B cell (primary cell): ENCODE measurements at regions not wholly inside any gene's neighbourhood (a gene's known extent, or its start where the extent isn't known, plus 50 kb on each side); places are given as distances from the start of the nearest gene placed in this dataset.

ENCODE experiments used
- ATAC-seq: fragments of 200-7000 bp; cut with Tn5 transposase; one replicate; pipeline ENCODE4 v1.10.0; 2021; ENCODE audit warnings: low read depth, mild to moderate bottlenecking, moderate number of reproducible peaks, moderate library complexity
- CTCF ChIA-PET: fragments of 350-600 bp; sonication (Branson Sonifier 250); formaldehyde crosslinking; loops from one replicate; lab custom pipeline; 2021; ENCODE audit warnings: antibody characterized with exemption, inconsistent platforms; lab: Charles Lee
- POLR2A ChIA-PET: fragments of 350-600 bp; sonication (Branson Sonifier 250); formaldehyde crosslinking; loops from one replicate; lab custom pipeline; 2021; ENCODE audit warnings: antibody characterized with exemption; lab: Charles Lee
- DNase-seq: peaks from one replicate; pipeline ENCODE4 v3.0.0; 2013
- H2AFZ ChIP-seq: 2 replicates; pipeline ENCODE4 v1.6.1; 2012; ENCODE audit warnings: mild to moderate bottlenecking, low read depth, low read length; ENCODE audit not compliant: insufficient read depth, poor library complexity, severe bottlenecking
- H3K27ac ChIP-seq, 2 donors: 1 replicate in 1 of 2; 2 replicates in 1 of 2; pipeline ENCODE4 v1.5.1; 2012 to 2013; ENCODE audit warnings: low read length in 2 of 2, mild to moderate bottlenecking in 2 of 2, moderate library complexity in 1 of 2
- H3K27me3 ChIP-seq, 4 experiments: fragments of 200-600 bp in 1 of 4; sonication (generic) in 1 of 4; replicated peaks in 1 of 4; 1 replicate in 2 of 4; 2 replicates in 2 of 4; pipeline versions ENCODE4 v1.6.1 to v1.7.0; 2013 to 2016; ENCODE audit warnings: low read length in 3 of 4, mild to moderate bottlenecking in 2 of 4, mixed read lengths in 1 of 4, moderate library complexity in 1 of 4; ENCODE audit not compliant: insufficient read depth in 4 of 4, control insufficient read depth in 3 of 4; ENCODE audit errors: control extremely low read depth in 1 of 4
- H3K36me3 ChIP-seq, 2 experiments: replicated peaks in 1 of 2; 1 replicate in 1 of 2; 2 replicates in 1 of 2; pipeline versions ENCODE4 v1.6.1 to v1.7.1; 2013; ENCODE audit warnings: low read length in 1 of 2; ENCODE audit not compliant: insufficient read depth in 2 of 2, control insufficient read depth in 1 of 2; ENCODE audit errors: control extremely low read depth in 1 of 2, extremely low read depth in 1 of 2
- H3K4me1 ChIP-seq, 2 donors: fragments of 200-600 bp in 1 of 2; sonication (generic) in 1 of 2; 1 replicate in 1 of 2; 2 replicates in 1 of 2; pipeline versions ENCODE4 v1.5.1 to v1.6.1; 2013 to 2017; ENCODE audit warnings: low read length in 2 of 2; ENCODE audit not compliant: control insufficient read depth in 2 of 2, insufficient read depth in 2 of 2
- H3K4me2 ChIP-seq: replicated peaks from 2 replicates; pipeline ENCODE3; 2012; ENCODE audit warnings: mild to moderate bottlenecking, low read depth, low read length; ENCODE audit not compliant: poor library complexity, severe bottlenecking
- H3K4me3 ChIP-seq, 5 experiments: fragments of 200-600 bp in 1 of 5; sonication (generic) in 1 of 5; 1 replicate in 3 of 5; 2 replicates in 2 of 5; pipeline versions ENCODE4 v1.5.1 to v1.7.0; 2011 to 2016; ENCODE audit warnings: low read length in 4 of 5, mild to moderate bottlenecking in 4 of 5, low read depth in 2 of 5, control low read depth in 1 of 5, moderate library complexity in 1 of 5; ENCODE audit not compliant: insufficient read depth in 1 of 5; ENCODE audit errors: control extremely low read depth in 1 of 5, extremely low read depth in 1 of 5
- H3K79me2 ChIP-seq: fragments of 200-600 bp; sonication (generic); one replicate; pipeline ENCODE4 v1.6.0; 2016; ENCODE audit warnings: low read length; ENCODE audit not compliant: control insufficient read depth, insufficient read depth
- H3K9ac ChIP-seq: fragments of 200-600 bp; sonication (generic); 2 replicates; pipeline ENCODE4 v1.6.1; 2017; ENCODE audit warnings: mild to moderate bottlenecking, low read length, moderate library complexity
- H3K9me3 ChIP-seq, 3 donors: one replicate each; pipeline versions ENCODE4 v1.6.1 to v1.7.1; 2013; ENCODE audit warnings: low read length in 2 of 3; ENCODE audit not compliant: control insufficient read depth in 2 of 3, insufficient read depth in 1 of 3; ENCODE audit errors: control extremely low read depth in 1 of 3
- H4K20me1 ChIP-seq: 2 replicates; pipeline ENCODE4 v1.6.0; 2012; ENCODE audit warnings: mild to moderate bottlenecking, low read length; ENCODE audit not compliant: insufficient read depth, control insufficient read depth, poor library complexity, severe bottlenecking
- H3K27ac Mint-ChIP-seq: one replicate; pipeline ENCODE4 v1.8.0; 2021; ENCODE audit warnings: mixed read lengths
- H3K27me3 Mint-ChIP-seq: one replicate; pipeline ENCODE4 v1.8.0; 2021; ENCODE audit warnings: mixed read lengths
- H3K4me1 Mint-ChIP-seq: one replicate; pipeline ENCODE4 v1.8.0; 2021; ENCODE audit warnings: mixed read lengths
- H3K4me3 Mint-ChIP-seq: one replicate; pipeline ENCODE4 v1.8.0; 2021; ENCODE audit warnings: mixed read lengths
- H3K9me3 Mint-ChIP-seq: one replicate; pipeline ENCODE4 v1.8.0; 2022; ENCODE audit warnings: mixed read lengths; ENCODE audit not compliant: insufficient read depth
- EZH2 ChIP-seq: IDR thresholded peaks from 2 replicates; pipeline ENCODE4 v1.6.1; 2012; ENCODE audit warnings: borderline replicate concordance, low read depth, mild to moderate bottlenecking, moderate library complexity, low read length; ENCODE audit not compliant: insufficient read depth, poor library complexity, severe bottlenecking
- WGBS: methylation state at CpG from one replicate; pipeline ENCODE4 v1.1.5; 2013; ENCODE audit warnings: missing lambda C conversion rate; ENCODE audit not compliant: insufficient coverage; 5-methylcytosine and 5-hydroxymethylcytosine counted together
- intact Hi-C: fragments of 100-400 bp; cut with micrococcal nuclease; formaldehyde crosslinking; loops from one replicate; pipeline ENCODE4 v1.10.0; 2022
- TF ChIP-seq, protein P1 (sequence below): fragments of 200-600 bp; IDR thresholded peaks from one replicate; pipeline ENCODE4 v1.8.0; 2022; ENCODE audit warnings: antibody characterized with exemption, mild to moderate bottlenecking

DNA sequence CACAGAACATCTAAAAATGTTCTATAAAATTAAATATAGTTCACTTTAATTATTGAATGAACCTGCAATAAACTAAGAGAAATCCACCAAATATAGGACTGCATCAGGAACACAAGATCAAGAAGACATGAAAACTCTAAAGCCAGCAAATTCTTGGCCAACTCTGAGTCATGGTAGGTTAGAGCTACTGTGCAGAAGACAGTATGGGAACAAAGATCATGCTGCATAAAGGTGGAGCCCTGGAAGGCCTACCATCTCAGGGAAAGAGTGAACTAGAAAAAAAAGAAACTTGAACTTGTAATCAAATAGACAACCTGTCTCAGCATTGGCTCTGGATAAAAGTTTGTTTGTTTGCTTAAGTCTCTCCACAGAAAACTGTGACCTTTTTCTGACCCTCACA is 66.9 kb upstream of the CNOT2 start:
- TF ChIP-seq, protein P1, sequence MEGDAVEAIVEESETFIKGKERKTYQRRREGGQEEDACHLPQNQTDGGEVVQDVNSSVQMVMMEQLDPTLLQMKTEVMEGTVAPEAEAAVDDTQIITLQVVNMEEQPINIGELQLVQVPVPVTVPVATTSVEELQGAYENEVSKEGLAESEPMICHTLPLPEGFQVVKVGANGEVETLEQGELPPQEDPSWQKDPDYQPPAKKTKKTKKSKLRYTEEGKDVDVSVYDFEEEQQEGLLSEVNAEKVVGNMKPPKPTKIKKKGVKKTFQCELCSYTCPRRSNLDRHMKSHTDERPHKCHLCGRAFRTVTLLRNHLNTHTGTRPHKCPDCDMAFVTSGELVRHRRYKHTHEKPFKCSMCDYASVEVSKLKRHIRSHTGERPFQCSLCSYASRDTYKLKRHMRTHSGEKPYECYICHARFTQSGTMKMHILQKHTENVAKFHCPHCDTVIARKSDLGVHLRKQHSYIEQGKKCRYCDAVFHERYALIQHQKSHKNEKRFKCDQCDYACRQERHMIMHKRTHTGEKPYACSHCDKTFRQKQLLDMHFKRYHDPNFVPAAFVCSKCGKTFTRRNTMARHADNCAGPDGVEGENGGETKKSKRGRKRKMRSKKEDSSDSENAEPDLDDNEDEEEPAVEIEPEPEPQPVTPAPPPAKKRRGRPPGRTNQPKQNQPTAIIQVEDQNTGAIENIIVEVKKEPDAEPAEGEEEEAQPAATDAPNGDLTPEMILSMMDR, result no peak
- TF ChIP-seq EZH2, result no peak
- Mint-ChIP-seq H3K27me3 (no peaks in the 10 kb centered on the region), H3K4me1 (no peaks in the 10 kb centered on the region), H3K4me3 (no peak overlapping the region), H3K9me3 (no peaks in the 10 kb centered on the region), H3K27ac (no peak overlapping the region)
- H3K27ac ChIP-seq, result no peak overlapping the region
- no peaks in the 10 kb centered on the region for H3K9me3 ChIP-seq
- H3K4me2 ChIP-seq, result no peak overlapping the region
- H3K9ac ChIP-seq, result no peak overlapping the region
- H3K4me3 ChIP-seq, result no peak overlapping the region
- DNase-seq, result no peak
- H3K4me1 ChIP-seq, result no peaks in the 10 kb centered on the region
- H3K79me2 ChIP-seq, result no peaks in the 10 kb centered on the region
- intact Hi-C loops, result no loop called here
- H4K20me1 ChIP-seq, result no peaks in the 10 kb centered on the region
- no peaks in the 10 kb centered on the region for H3K36me3 ChIP-seq
- ChIA-PET CTCF (no interaction called here), POLR2A (no interaction called here)
- no peak overlapping the region for H2AFZ ChIP-seq
- no peak for ATAC-seq
- H3K27me3 ChIP-seq, result no peaks in the 10 kb centered on the region

DNA sequence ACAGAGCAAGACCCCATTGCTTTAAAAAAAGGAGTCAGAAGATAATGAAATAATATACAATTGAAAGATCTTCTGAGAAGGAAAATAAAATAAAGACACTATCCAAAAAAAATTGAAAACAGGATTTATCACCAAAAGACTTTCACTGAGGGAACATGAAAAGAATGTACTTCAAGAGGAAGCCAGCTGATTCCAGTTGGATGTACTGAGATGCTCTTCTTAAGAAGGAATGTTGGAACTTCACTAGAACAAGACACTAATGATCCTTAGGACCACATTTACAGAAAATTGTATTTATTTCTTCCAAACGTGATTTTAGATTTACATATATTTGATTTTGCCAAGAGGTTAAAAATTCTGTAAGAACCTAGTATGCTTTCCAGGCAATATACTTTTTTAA is 65.6 kb upstream of the CNOT2 start:
- DNase-seq, result no peak
- Histone ChIP-seq H2AFZ (no peak overlapping the region), H3K36me3 (no peaks in the 10 kb centered on the region), H3K4me2 (no peak overlapping the region), H3K9me3 (no peaks in the 10 kb centered on the region), H3K79me2 (no peaks in the 10 kb centered on the region), H3K9ac (no peak overlapping the region), H4K20me1 (no peaks in the 10 kb centered on the region), H3K27me3 (no peaks in the 10 kb centered on the region), H3K4me3 (no peak overlapping the region), H3K27ac (no peak overlapping the region), H3K4me1 (no peaks in the 10 kb centered on the region)
- WGBS, result no CpG with 5 or more reads among the region's 1 CpG
- Mint-ChIP-seq H3K4me3 (no peak overlapping the region), H3K27ac (no peak overlapping the region), H3K9me3 (peaks cover 5% of the 10 kb centered on the region), H3K4me1 (no peaks in the 10 kb centered on the region), H3K27me3 (peaks cover 3% of the 10 kb centered on the region)
- no peak for ATAC-seq
- POLR2A ChIA-PET, result no interaction called here
- TF ChIP-seq, protein P1, result no peak
- TF ChIP-seq EZH2, result no peak
- intact Hi-C loops, result no loop called here
- CTCF ChIA-PET, result no interaction called here
